Peyer's patch (tissue), 4 donors: ENCODE measurements at regions not wholly inside any gene's neighbourhood (a gene's known extent, or its start where the extent isn't known, plus 50 kb on each side); places are given as distances from the start of the nearest gene placed in this dataset.
A peak's percentile ranks its signal among the peaks of the same experiment; 100 is the strongest.

ENCODE experiments used
- DNase-seq, 3 donors: peaks; one replicate each; pipeline ENCODE4 v3.0.0-alpha.2; 2017 to 2019
- H3K27ac ChIP-seq, 4 donors: fragments of 200-600 bp; sonication (generic); one replicate each; pipeline ENCODE4 v1.5.1; 2016 to 2019
- H3K27me3 ChIP-seq, 2 donors: fragments of 200-600 bp; sonication (generic); one replicate each; pipeline ENCODE4 v1.5.1; 2019
- H3K36me3 ChIP-seq, 3 donors: fragments of 200-600 bp; sonication (generic); one replicate each; pipeline ENCODE4 v1.5.1; 2016 to 2019
- H3K4me1 ChIP-seq, 4 donors: fragments of 200-600 bp; sonication (generic); one replicate each; pipeline ENCODE4 v1.5.1; 2016 to 2019
- H3K4me3 ChIP-seq, 4 donors: fragments of 200-600 bp; sonication (generic); 1 replicate in 3 of 4; 2 replicates in 1 of 4; pipeline ENCODE4 v1.5.1; 2016 to 2019; ENCODE audit warnings: mild to moderate bottlenecking in 1 of 4
- H3K9me3 ChIP-seq, 4 donors: fragments of 200-600 bp; sonication (generic); one replicate each; pipeline ENCODE4 v1.5.1; 2016 to 2019; ENCODE audit warnings: mild to moderate bottlenecking in 1 of 4
- CTCF ChIP-seq, 6 experiments: fragments of 450-650 bp in 4 of 6; fragments of 200-600 bp in 2 of 6; sonication (generic) in 1 of 6; IDR thresholded peaks; one replicate each; pipeline ENCODE4 v1.5.1; 2017 to 2019; ENCODE audit warnings: antibody characterized with exemption in 6 of 6, mild to moderate bottlenecking in 3 of 6, moderate library complexity in 1 of 6
- POLR2A ChIP-seq, 2 donors: fragments of 450-650 bp; IDR thresholded peaks; one replicate each; pipeline ENCODE4 v1.5.1; 2017; ENCODE audit warnings: antibody characterized with exemption in 2 of 2, mild to moderate bottlenecking in 2 of 2, moderate library complexity in 2 of 2

GRCh38 chr2:22901471-22902179 is 483.4 kb upstream of the KLHL29 start:
- no peak overlapping the region for H3K27ac ChIP-seq
- H3K4me3 ChIP-seq: no peak overlapping the region
- no peaks in the 10 kb centered on the region for H3K27me3 ChIP-seq
- no peaks in the 10 kb centered on the region for H3K9me3 ChIP-seq
- no peaks in the 10 kb centered on the region for H3K36me3 ChIP-seq
- TF ChIP-seq POLR2A (IDR thresholded peaks at IDR 0.05) (no peak), CTCF (IDR thresholded peaks at IDR 0.05) (no peak)
- no peaks in the 10 kb centered on the region for H3K4me1 ChIP-seq
- DNase-seq: no peak

- H3K9me3 ChIP-seq: no peaks in the 10 kb centered on the region
- H3K36me3 ChIP-seq: no peaks in the 10 kb centered on the region
- no peak for TF ChIP-seq POLR2A (IDR thresholded peaks at IDR 0.05)
- TF ChIP-seq CTCF (IDR thresholded peaks at IDR 0.05): no peak
- no peaks in the 10 kb centered on the region for H3K4me1 ChIP-seq
- no peak for DNase-seq
- no peak overlapping the region for H3K4me3 ChIP-seq
- H3K27ac ChIP-seq: no peak overlapping the region
- H3K27me3 ChIP-seq: no peaks in the 10 kb centered on the region
These were observed 482.8 kb upstream of the KLHL29 start for GRCh38 chr2:22902180-22902550.

- Histone ChIP-seq H3K4me3 (no peak overlapping the region), H3K36me3 (no peaks in the 10 kb centered on the region), H3K9me3 (no peaks in the 10 kb centered on the region), H3K4me1 (no peaks in the 10 kb centered on the region), H3K27ac (no peak overlapping the region), H3K27me3 (no peaks in the 10 kb centered on the region)
- no peak for DNase-seq
- no peak for TF ChIP-seq POLR2A (IDR thresholded peaks at IDR 0.05)
- no peak for TF ChIP-seq CTCF (IDR thresholded peaks at IDR 0.05)
These were observed 482.3 kb upstream of the KLHL29 start for GRCh38 chr2:22902662-22903165.

- Histone ChIP-seq H3K27ac (no peak overlapping the region), H3K9me3 (no peaks in the 10 kb centered on the region), H3K36me3 (no peaks in the 10 kb centered on the region), H3K4me1 (no peaks in the 10 kb centered on the region), H3K4me3 (no peak overlapping the region), H3K27me3 (no peaks in the 10 kb centered on the region)
- no peak for DNase-seq
- TF ChIP-seq POLR2A (IDR thresholded peaks at IDR 0.05): no peak
- TF ChIP-seq CTCF (IDR thresholded peaks at IDR 0.05): no peak
These were observed 481.4 kb upstream of the KLHL29 start for GRCh38 chr2:22903616-22904015.

- Histone ChIP-seq H3K4me1 (no peaks in the 10 kb centered on the region), H3K27ac (no peak overlapping the region), H3K9me3 (no peaks in the 10 kb centered on the region), H3K4me3 (no peak overlapping the region), H3K27me3 (no peaks in the 10 kb centered on the region), H3K36me3 (no peaks in the 10 kb centered on the region)
- TF ChIP-seq CTCF (IDR thresholded peaks at IDR 0.05): peak in 4 of 6 experiments; percentile 29 to 54 (median 48)
- no peak for TF ChIP-seq POLR2A (IDR thresholded peaks at IDR 0.05)
- peak in 2 of 3 donors; percentile 54 to 56 for DNase-seq
These were observed 480.8 kb upstream of the KLHL29 start for GRCh38 chr2:22904126-22904684.
